Gastroesophageal sphincter (tissue), 3 donors: ENCODE measurements at regions not wholly inside any gene's neighbourhood (a gene's known extent, or its start where the extent isn't known, plus 50 kb on each side); places are given as distances from the start of the nearest gene placed in this dataset.

Source experiments
- CTCF ChIP-seq, 4 experiments: fragments of 200-600 bp in 2 of 4; fragments of 450-650 bp in 2 of 4; sonication (generic) in 1 of 4; IDR thresholded peaks; one replicate each; pipeline ENCODE4 v1.5.1; 2017 to 2019; ENCODE audit warnings: antibody characterized with exemption in 4 of 4, mild to moderate bottlenecking in 2 of 4, moderate library complexity in 2 of 4
- EP300 ChIP-seq: sonication (generic); formaldehyde crosslinking; IDR thresholded peaks from one replicate; pipeline ENCODE4 v1.6.1; 2017; ENCODE audit warnings: antibody characterized with exemption, mild to moderate bottlenecking
- POLR2A ChIP-seq, 2 donors: fragments of 450-650 bp; IDR thresholded peaks; one replicate each; pipeline ENCODE4 v1.6.1; 2017; ENCODE audit warnings: antibody characterized with exemption in 2 of 2, mild to moderate bottlenecking in 2 of 2, moderate library complexity in 1 of 2
- POLR2AphosphoS5 ChIP-seq: sonication (generic); formaldehyde crosslinking; IDR thresholded peaks from one replicate; pipeline ENCODE4 v1.6.1; 2017; ENCODE audit warnings: antibody characterized with exemption

GRCh38 chr11:11004069-11004468, 146.2 kb upstream of the ZBED5 start:
- TF ChIP-seq POLR2AphosphoS5 (no peak), CTCF (IDR thresholded peaks at IDR 0.05) (no peak), POLR2A (IDR thresholded peaks at IDR 0.05) (no peak), EP300 (no peak)
